Common myeloid progenitor, CD34-positive (primary cell): ENCODE measurements at regions not wholly inside any gene's neighbourhood (a gene's known extent, or its start where the extent isn't known, plus 50 kb on each side); places are given as distances from the start of the nearest gene placed in this dataset.
"Not testable (repeated sequence)": the region's sequence is repeated elsewhere in the genome, so short reads cannot be mapped to it uniquely, and the experiment has no call there.

Source experiments
- CTCF ChIA-PET: fragments of 350-600 bp; sonication (Branson Sonifier 250); formaldehyde crosslinking; loops from one replicate; lab custom pipeline; 2021; ENCODE audit warnings: antibody characterized with exemption; lab: Charles Lee
- POLR2A ChIA-PET: fragments of 350-600 bp; sonication (Branson Sonifier 250); formaldehyde crosslinking; loops from one replicate; lab custom pipeline; 2021; ENCODE audit warnings: antibody characterized with exemption; lab: Charles Lee
- DNase-seq, 3 donors: peaks; one replicate each; pipeline versions ENCODE4 v3.0.0 to v3.0.0-alpha.2; 2013
- H3K27ac ChIP-seq, 2 experiments: 1 replicate in 1 of 2; 2 replicates in 1 of 2; pipeline ENCODE4 v1.7.0; 2013; ENCODE audit warnings: inconsistent platforms in 2 of 2, low read length in 2 of 2, mild to moderate bottlenecking in 2 of 2, low read depth in 1 of 2, moderate library complexity in 1 of 2; ENCODE audit not compliant: severe bottlenecking in 2 of 2, insufficient read depth in 1 of 2, poor library complexity in 1 of 2
- H3K27me3 ChIP-seq, 5 experiments: replicated peaks in 2 of 5; 1 replicate in 3 of 5; 2 replicates in 2 of 5; pipeline versions ENCODE4 v1.6.1 to v1.7.0; 2013; ENCODE audit warnings: low read length in 4 of 5, mild to moderate bottlenecking in 2 of 5, moderate library complexity in 2 of 5, inconsistent platforms in 1 of 5; ENCODE audit not compliant: insufficient read depth in 5 of 5, control insufficient read depth in 4 of 5
- H3K36me3 ChIP-seq, 4 experiments: 1 replicate in 2 of 4; 2 replicates in 2 of 4; pipeline versions ENCODE4 v1.6.1 to v1.7.0; 2013; ENCODE audit warnings: low read length in 3 of 4, control low read depth in 1 of 4, mild to moderate bottlenecking in 1 of 4; ENCODE audit not compliant: control insufficient read depth in 4 of 4, insufficient read depth in 4 of 4
- H3K4me1 ChIP-seq, 4 experiments: 1 replicate in 3 of 4; 2 replicates in 1 of 4; pipeline versions ENCODE4 v1.6.1 to v1.7.1; 2013; ENCODE audit warnings: low read length in 3 of 4, mild to moderate bottlenecking in 3 of 4, control low read depth in 1 of 4, inconsistent platforms in 1 of 4, moderate library complexity in 1 of 4; ENCODE audit not compliant: control insufficient read depth in 4 of 4, insufficient read depth in 4 of 4; ENCODE audit errors: control extremely low read depth in 1 of 4
- H3K4me3 ChIP-seq, 7 experiments: 1 replicate in 4 of 7; 2 replicates in 3 of 7; pipeline versions ENCODE4 v1.5.1 to v1.7.0; 2013; ENCODE audit warnings: mild to moderate bottlenecking in 7 of 7, low read length in 6 of 7, moderate library complexity in 6 of 7, inconsistent platforms in 2 of 7, low read depth in 2 of 7, control low read depth in 1 of 7; ENCODE audit not compliant: insufficient read depth in 4 of 7, control insufficient read depth in 1 of 7; ENCODE audit errors: extremely low read depth in 1 of 7
- H3K9me3 ChIP-seq, 5 experiments: 1 replicate in 4 of 5; 2 replicates in 1 of 5; pipeline versions ENCODE4 v1.6.1 to v1.7.1; 2013; ENCODE audit warnings: low read length in 4 of 5, mild to moderate bottlenecking in 2 of 5, inconsistent platforms in 1 of 5, low read depth in 1 of 5, moderate library complexity in 1 of 5; ENCODE audit not compliant: control insufficient read depth in 4 of 5, insufficient read depth in 2 of 5; ENCODE audit errors: control extremely low read depth in 1 of 5
- WGBS: methylation state at CpG from one replicate; pipeline ENCODE4 v1.1.5; 2013; ENCODE audit not compliant: insufficient coverage; 5-methylcytosine and 5-hydroxymethylcytosine counted together

GRCh38 chr6:3615391-3616380, 135.8 kb downstream of the PXDC1 start:
- Histone ChIP-seq H3K9me3 (no peaks in the 10 kb centered on the region), H3K36me3 (no peaks in the 10 kb centered on the region), H3K4me1 (no peaks in the 10 kb centered on the region), H3K27me3 (no peaks in the 10 kb centered on the region), H3K27ac (no peak overlapping the region), H3K4me3 (no peak overlapping the region)
- DNase-seq, result no peak
- POLR2A ChIA-PET, result no interaction called here
- CTCF ChIA-PET, result no interaction called here
- WGBS, result 96% methylated on average over 5 of the region's 11 CpGs

- H3K9me3 ChIP-seq, result no peaks in the 10 kb centered on the region
- no peaks in the 10 kb centered on the region for H3K36me3 ChIP-seq
- H3K27me3 ChIP-seq, result no peaks in the 10 kb centered on the region
- H3K4me3 ChIP-seq, result no peak overlapping the region
- DNase-seq, result no peak
- CTCF ChIA-PET, result no interaction called here
- no peaks in the 10 kb centered on the region for H3K4me1 ChIP-seq
- WGBS, result 94% methylated on average over 2 of the region's 2 CpGs
- POLR2A ChIA-PET, result no interaction called here
- H3K27ac ChIP-seq, result no peak overlapping the region
Measured at GRCh38 chr6:3614918-3615317, 136.6 kb downstream of the PXDC1 start.

- H3K27me3 ChIP-seq, H3K9me3 ChIP-seq, CTCF ChIA-PET, H3K4me1 ChIP-seq, H3K36me3 ChIP-seq, H3K4me3 ChIP-seq, H3K27ac ChIP-seq, DNase-seq: not testable (repeated sequence)
- POLR2A ChIA-PET, result interaction anchor here (0.6 kb wide), 1 partner anchor 1614 kb away, joined by 3 read pairs; no protein-coding TSS in a partner anchor
- no CpG with 5 or more reads among the region's 1 CpG for WGBS
Measured at GRCh38 chr6:3613565-3613964, 137.9 kb downstream of the PXDC1 start.

- CTCF ChIA-PET, result interaction anchor here (1.1 to 1.6 kb wide), 2 partner anchors 12 to 50 kb away, joined by 3 read pairs; no protein-coding TSS in a partner anchor
Measured at GRCh38 chr6:3612341-3613041, 139.0 kb downstream of the PXDC1 start.

GRCh38 chr6:3610921-3611320, 140.6 kb downstream of the PXDC1 start:
- H3K9me3 ChIP-seq, result no peaks in the 10 kb centered on the region
- no peaks in the 10 kb centered on the region for H3K36me3 ChIP-seq
- ChIA-PET POLR2A (no interaction called here), CTCF (interaction anchor here (1.1 kb wide), 1 partner anchor 19 kb away, joined by 4 read pairs; no protein-coding TSS in a partner anchor)
- H3K27ac ChIP-seq, result no peak overlapping the region
- no peak overlapping the region for H3K4me3 ChIP-seq
- H3K27me3 ChIP-seq, result no peaks in the 10 kb centered on the region
- DNase-seq, result no peak
- no peaks in the 10 kb centered on the region for H3K4me1 ChIP-seq
- 95% methylated on average over 7 of the region's 7 CpGs for WGBS

More at GRCh38 chr6:3612341-3613041, 139.0 kb downstream of the PXDC1 start:
- Histone ChIP-seq H3K36me3 (no peaks in the 10 kb centered on the region), H3K4me3 (no peak overlapping the region), H3K9me3 (no peaks in the 10 kb centered on the region), H3K27ac (no peak overlapping the region), H3K27me3 (no peaks in the 10 kb centered on the region), H3K4me1 (no peaks in the 10 kb centered on the region)
- POLR2A ChIA-PET, result no interaction called here
- no peak for DNase-seq
- WGBS, result 99% methylated on average over 8 of the region's 8 CpGs

GRCh38 chr6:3610206-3610605, 141.3 kb downstream of the PXDC1 start:
- no peaks in the 10 kb centered on the region for H3K9me3 ChIP-seq
- CTCF ChIA-PET, result interaction anchor here (0.8 to 1.1 kb wide), 2 partner anchors 20 to 403 kb away, joined by 4 read pairs; no protein-coding TSS in a partner anchor
- WGBS, result 63% methylated on average over 4 of the region's 5 CpGs
- no peaks in the 10 kb centered on the region for H3K27me3 ChIP-seq
- H3K27ac ChIP-seq, result no peak overlapping the region
- H3K36me3 ChIP-seq, result no peaks in the 10 kb centered on the region
- H3K4me1 ChIP-seq, result no peaks in the 10 kb centered on the region
- DNase-seq, result no peak
- H3K4me3 ChIP-seq, result no peak overlapping the region
- POLR2A ChIA-PET, result no interaction called here
